Thyroid gland (tissue), 4 donors: ENCODE measurements at regions not wholly inside any gene's neighbourhood (a gene's known extent, or its start where the extent isn't known, plus 50 kb on each side); places are given as distances from the start of the nearest gene placed in this dataset.

ENCODE experiments used
- DNase-seq, 2 donors: peaks; one replicate each; pipeline ENCODE4 v3.0.0-alpha.2; 2019
- H3K27ac ChIP-seq, 3 donors: fragments of 200-600 bp; sonication (generic); 1 replicate in 2 of 3; 2 replicates in 1 of 3; pipeline ENCODE4 v1.5.1; 2016 to 2019; ENCODE audit warnings: mild to moderate bottlenecking in 1 of 3, moderate library complexity in 1 of 3
- H3K27me3 ChIP-seq: fragments of 200-600 bp; sonication (generic); one replicate; pipeline ENCODE4 v1.5.1; 2019
- H3K36me3 ChIP-seq, 2 donors: fragments of 200-600 bp; sonication (generic); one replicate each; pipeline ENCODE4 v1.5.1; 2016 to 2019
- H3K4me1 ChIP-seq, 2 donors: fragments of 200-600 bp; sonication (generic); one replicate each; pipeline ENCODE4 v1.5.1; 2017 to 2019
- H3K4me3 ChIP-seq, 3 donors: fragments of 200-600 bp; sonication (generic); replicated peaks in 1 of 3; 1 replicate in 2 of 3; 2 replicates in 1 of 3; pipeline ENCODE4 v1.5.1; 2016; ENCODE audit warnings: mild to moderate bottlenecking in 1 of 3
- H3K9me3 ChIP-seq: fragments of 200-600 bp; sonication (generic); one replicate; pipeline ENCODE4 v1.5.1; 2017
- POLR2A ChIP-seq, 2 donors: fragments of 450-650 bp; IDR thresholded peaks; one replicate each; pipeline ENCODE4 v1.6.1; 2017; ENCODE audit warnings: antibody characterized with exemption in 2 of 2, mild to moderate bottlenecking in 2 of 2, moderate library complexity in 1 of 2
- WGBS, 2 donors: methylation state at CpG; one replicate each; pipeline ENCODE4 v1.1.5; 2017; 5-methylcytosine and 5-hydroxymethylcytosine counted together
- intact Hi-C: fragments of 100-400 bp; cut with DNase I; formaldehyde crosslinking; loops from one replicate; pipeline ENCODE4 v1.15.1; 2023
- TF ChIP-seq, protein P1 (sequence below), 6 experiments: fragments of 200-600 bp in 3 of 6; fragments of 450-650 bp in 3 of 6; sonication (generic) in 3 of 6; IDR thresholded peaks; one replicate each; pipeline ENCODE4 v1.5.1; 2016 to 2019; ENCODE audit warnings: antibody characterized with exemption in 6 of 6, mild to moderate bottlenecking in 2 of 6, inconsistent platforms in 1 of 6, moderate library complexity in 1 of 6

DNA sequence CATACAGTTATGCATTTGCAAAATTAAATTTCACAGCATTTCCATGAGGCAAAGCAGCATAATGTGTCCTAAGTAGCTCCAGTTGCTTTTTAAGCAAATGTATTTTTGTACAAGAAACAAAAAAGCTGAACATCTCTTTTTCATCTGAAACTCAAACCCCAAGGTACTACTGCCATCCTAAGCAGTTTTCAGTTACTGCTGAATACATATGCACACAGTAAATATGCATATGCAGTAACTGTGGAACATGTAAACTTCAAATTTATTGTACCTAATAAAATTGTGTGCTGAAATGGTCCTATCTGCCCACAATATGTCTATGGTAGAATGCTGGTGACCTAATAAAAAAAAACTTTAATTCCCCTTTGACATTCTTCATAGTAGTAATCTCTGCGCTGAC lies 458.6 kb upstream of the INTU start:
- peaks cover 0 to 5% of the 10 kb centered on the region in 2 donors for H3K4me1 ChIP-seq
- no peaks in the 10 kb centered on the region for H3K9me3 ChIP-seq
- H3K36me3 ChIP-seq: no peaks in the 10 kb centered on the region
- H3K27ac ChIP-seq: no peak overlapping the region
- intact Hi-C loops: no loop called here
- no peak for DNase-seq
- no peak for TF ChIP-seq POLR2A (IDR thresholded peaks at IDR 0.05)
- TF ChIP-seq, protein P1, sequence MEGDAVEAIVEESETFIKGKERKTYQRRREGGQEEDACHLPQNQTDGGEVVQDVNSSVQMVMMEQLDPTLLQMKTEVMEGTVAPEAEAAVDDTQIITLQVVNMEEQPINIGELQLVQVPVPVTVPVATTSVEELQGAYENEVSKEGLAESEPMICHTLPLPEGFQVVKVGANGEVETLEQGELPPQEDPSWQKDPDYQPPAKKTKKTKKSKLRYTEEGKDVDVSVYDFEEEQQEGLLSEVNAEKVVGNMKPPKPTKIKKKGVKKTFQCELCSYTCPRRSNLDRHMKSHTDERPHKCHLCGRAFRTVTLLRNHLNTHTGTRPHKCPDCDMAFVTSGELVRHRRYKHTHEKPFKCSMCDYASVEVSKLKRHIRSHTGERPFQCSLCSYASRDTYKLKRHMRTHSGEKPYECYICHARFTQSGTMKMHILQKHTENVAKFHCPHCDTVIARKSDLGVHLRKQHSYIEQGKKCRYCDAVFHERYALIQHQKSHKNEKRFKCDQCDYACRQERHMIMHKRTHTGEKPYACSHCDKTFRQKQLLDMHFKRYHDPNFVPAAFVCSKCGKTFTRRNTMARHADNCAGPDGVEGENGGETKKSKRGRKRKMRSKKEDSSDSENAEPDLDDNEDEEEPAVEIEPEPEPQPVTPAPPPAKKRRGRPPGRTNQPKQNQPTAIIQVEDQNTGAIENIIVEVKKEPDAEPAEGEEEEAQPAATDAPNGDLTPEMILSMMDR (IDR thresholded peaks at IDR 0.05): no peak
- 96 to 97% methylated on average over 1 of the region's 1 CpG for WGBS, 2 donors
- no peaks in the 10 kb centered on the region for H3K27me3 ChIP-seq
- no peak overlapping the region for H3K4me3 ChIP-seq

DNA sequence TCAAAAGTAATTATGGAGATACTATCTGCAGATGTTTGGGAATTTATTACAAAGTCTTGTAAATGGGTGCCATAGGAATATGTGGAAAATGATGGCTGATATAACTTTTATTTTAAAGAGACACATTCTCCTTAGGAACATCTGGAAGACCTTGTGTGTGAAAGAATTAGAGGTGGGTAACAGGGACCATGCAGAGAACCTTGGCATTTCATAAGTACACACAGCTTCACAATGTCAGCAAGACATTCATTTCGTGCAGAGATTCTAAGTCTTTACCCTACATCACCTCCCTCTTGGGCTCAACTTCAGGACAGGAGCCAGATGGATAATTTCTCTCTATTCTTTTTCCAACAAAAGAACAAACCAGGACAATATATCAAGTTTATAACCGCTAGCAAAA lies 458.1 kb upstream of the INTU start:
- WGBS, 2 donors: 88 to 91% methylated on average over 2 of the region's 2 CpGs
- Histone ChIP-seq H3K9me3 (no peaks in the 10 kb centered on the region), H3K27ac (no peak overlapping the region), H3K4me1 (peaks cover 0 to 7% of the 10 kb centered on the region in 2 donors), H3K27me3 (no peaks in the 10 kb centered on the region), H3K4me3 (no peak overlapping the region), H3K36me3 (no peaks in the 10 kb centered on the region)
- intact Hi-C loops: no loop called here
- TF ChIP-seq, protein P1 (IDR thresholded peaks at IDR 0.05): no peak
- no peak for TF ChIP-seq POLR2A (IDR thresholded peaks at IDR 0.05)
- no peak for DNase-seq

GRCh38 chr4:127179256-127180087 lies 453.3 kb upstream of the INTU start:
- H3K9me3 ChIP-seq: no peaks in the 10 kb centered on the region
- no peak for TF ChIP-seq POLR2A (IDR thresholded peaks at IDR 0.05)
- TF ChIP-seq, protein P1 (IDR thresholded peaks at IDR 0.05): no peak
- no peaks in the 10 kb centered on the region for H3K36me3 ChIP-seq
- H3K4me1 ChIP-seq: peaks cover 0 to 7% of the 10 kb centered on the region in 2 donors
- no peak overlapping the region for H3K4me3 ChIP-seq
- H3K27me3 ChIP-seq: no peaks in the 10 kb centered on the region
- intact Hi-C loops: no loop called here
- 63 to 68% methylated on average over 2 of the region's 2 CpGs for WGBS, 2 donors
- no peak for DNase-seq
- no peak overlapping the region for H3K27ac ChIP-seq

- Histone ChIP-seq H3K9me3 (no peaks in the 10 kb centered on the region), H3K4me1 (peaks cover 0 to 7% of the 10 kb centered on the region in 2 donors), H3K36me3 (no peaks in the 10 kb centered on the region), H3K27me3 (no peaks in the 10 kb centered on the region), H3K4me3 (no peak overlapping the region), H3K27ac (no peak overlapping the region)
- TF ChIP-seq, protein P1 (IDR thresholded peaks at IDR 0.05): no peak
- TF ChIP-seq POLR2A (IDR thresholded peaks at IDR 0.05): no peak
- intact Hi-C loops: no loop called here
- no peak for DNase-seq
Observed at GRCh38 chr4:127181001-127181400, 451.8 kb upstream of the INTU start.

- Histone ChIP-seq H3K4me3 (no peak overlapping the region), H3K27ac (no peak overlapping the region), H3K4me1 (peaks cover 0 to 7% of the 10 kb centered on the region in 2 donors), H3K36me3 (no peaks in the 10 kb centered on the region), H3K9me3 (no peaks in the 10 kb centered on the region), H3K27me3 (no peaks in the 10 kb centered on the region)
- intact Hi-C loops: no loop called here
- WGBS, 2 donors: 74 to 78% methylated on average over 1 of the region's 1 CpG
- no peak for TF ChIP-seq POLR2A (IDR thresholded peaks at IDR 0.05)
- TF ChIP-seq, protein P1 (IDR thresholded peaks at IDR 0.05): no peak
- DNase-seq: no peak
Observed at GRCh38 chr4:127182687-127183086, 450.1 kb upstream of the INTU start.
